NCI-H526 treated with DMSO at 0.1 percent for 48 hours (cell line): ENCODE measurements at regions not wholly inside any gene's neighbourhood (a gene's known extent, or its start where the extent isn't known, plus 50 kb on each side); places are given as distances from the start of the nearest gene placed in this dataset.
"Not testable (repeated sequence)": the region's sequence is repeated elsewhere in the genome, so short reads cannot be mapped to it uniquely, and the experiment has no call there.

Experiments
- DNase-seq: peaks from one replicate; lab custom pipeline; 2025; lab: John Stamatoyannopoulos, UW

DNA sequence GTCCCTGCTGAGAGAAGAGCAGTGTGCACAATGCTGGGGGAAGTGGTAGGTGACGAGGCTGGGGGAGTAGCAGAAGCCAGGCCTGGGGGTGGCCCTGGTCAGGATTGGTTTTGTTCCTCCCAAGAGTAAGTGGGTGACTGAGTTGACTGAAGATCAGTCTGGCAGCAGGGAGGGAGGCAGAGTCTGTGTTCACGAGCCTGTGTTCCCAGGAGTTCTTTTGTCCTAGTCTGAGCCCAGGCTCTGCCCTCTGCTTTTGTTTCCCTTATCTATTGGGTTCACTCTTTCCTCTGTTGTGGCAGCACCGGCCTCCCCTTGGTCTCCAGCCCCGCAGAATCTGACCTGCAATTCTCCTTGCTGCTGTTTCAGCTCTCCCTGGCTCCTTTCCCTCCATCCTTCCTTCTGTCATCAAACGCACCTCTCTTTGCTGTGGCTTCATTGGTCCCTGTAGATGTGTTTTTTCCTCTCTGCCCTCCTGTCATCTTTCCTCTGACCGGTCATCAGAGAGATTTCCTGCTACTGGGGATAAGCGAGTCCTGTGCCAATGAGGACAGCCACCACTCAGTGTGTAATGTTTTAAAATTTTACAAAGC is 607.4 kb downstream of the KIF4B start:
- no peak for DNase-seq

DNA sequence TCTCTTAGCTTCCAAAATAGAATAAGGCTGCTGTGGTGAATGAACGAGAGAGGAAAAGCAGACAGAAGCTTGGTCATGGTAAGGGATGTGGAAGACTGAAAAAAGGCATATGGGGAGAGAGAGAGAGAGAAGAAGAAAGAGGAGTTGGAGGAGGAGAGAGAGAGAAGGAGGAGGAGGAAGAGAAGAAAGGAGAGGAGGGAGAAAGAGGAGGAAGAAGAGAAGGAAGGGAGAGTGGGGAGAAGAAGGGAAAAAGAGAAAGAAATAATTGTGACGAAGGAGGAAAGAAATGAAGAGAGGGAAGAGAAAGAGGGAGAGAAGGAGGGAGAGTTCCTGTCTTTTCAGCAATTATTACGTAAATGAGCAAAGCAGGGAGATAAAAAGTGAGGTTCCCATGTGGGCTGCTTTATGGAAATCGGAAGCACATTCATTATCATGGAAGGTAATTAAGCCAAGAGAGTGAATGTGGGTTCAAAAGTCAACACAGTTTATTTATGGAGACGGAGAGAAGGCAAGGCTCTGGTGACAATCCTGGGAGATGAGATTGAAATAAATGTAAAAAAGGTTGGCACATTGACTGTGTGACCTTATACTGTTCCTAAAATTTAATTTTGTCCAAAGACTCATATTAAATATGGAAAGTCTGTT is 611.2 kb downstream of the KIF4B start:
- DNase-seq = no peak

DNA sequence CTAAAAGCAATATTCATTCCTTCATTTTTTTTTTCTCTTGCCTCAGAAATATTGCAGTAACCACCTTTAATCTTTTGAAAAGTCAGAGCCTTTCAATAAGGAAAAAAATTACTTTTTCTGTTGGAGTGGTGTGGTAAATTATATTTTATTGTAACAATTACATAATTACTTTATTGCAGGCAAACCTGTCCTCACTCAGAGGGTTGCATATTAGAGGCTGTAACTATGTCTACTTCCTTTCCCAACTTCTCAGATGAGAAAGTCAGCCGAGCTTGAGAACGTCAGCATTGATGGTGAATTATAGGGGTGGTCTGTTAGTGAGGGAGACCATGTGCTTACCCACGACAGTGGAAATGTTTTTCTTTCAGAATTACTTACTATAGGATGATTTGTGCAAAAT is 611.8 kb downstream of the KIF4B start:
- no peak for DNase-seq

DNA sequence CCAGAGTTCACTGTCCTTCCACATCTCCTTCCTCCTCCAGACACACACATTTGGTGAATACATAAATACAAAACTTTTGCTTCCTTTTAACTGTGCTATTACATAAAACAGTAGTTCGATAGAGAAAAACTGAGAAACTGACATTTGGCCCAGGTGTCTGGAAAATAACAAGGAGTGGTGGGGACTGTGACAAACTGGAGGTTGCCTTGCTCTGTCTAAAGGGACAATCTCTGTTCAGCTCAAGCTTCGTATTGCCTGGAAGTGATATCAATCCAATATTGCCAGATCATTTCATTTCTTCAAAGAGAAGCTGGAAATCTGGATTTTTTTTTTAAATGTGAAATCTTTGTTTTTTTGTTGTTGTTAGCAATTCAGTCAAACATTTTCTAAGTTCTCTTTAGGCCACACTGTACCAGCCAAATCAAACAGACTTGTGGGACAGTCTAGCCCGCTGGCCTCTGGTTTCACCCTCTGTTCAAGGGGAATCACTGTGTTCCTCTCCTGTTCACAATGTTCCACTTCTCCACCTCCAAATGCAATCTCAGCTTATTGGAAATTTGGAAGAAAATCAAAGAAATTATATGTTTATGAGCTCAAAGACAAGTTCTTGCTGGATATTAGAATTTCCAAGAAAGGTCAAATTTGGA is 612.5 kb downstream of the KIF4B start:
- no peak for DNase-seq

DNA sequence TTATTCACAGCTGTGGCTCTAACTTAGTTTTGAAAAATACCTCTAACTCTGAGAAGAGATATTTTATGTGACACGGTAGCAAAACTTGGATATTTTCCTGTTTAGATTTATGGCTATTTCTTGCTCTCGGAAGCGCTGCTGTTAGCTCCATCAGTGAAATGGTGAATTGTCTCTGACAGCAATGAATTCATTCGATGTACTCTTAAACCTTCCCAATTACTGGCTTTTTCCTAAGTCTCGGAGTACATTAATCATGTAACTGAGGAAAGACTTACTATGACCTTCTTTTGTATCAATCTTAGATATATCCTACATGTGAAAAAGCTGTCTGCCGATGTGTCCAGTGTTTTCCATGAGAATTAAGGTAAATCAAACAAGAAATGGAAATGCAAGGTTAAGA is 613.0 kb downstream of the KIF4B start:
- DNase-seq = no peak

DNA sequence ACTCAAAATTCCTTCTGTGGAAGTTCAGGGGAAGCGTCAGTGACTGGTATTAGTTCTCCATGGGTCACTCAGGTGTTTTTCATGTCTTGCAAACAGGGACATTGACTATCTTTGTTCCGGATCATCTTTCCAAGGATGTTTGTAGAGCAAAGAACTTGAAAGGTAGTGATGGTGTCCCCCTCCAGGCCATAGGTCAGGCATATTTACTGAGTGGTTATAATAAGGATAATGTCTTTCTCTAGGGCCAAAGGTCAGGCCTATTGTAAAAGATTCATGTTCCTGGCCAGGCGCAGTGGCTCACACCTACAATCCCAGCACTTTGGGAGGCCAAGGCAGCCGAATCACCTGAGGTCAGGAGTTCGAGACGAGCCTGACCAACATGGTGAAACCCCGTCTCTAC is 614.8 kb downstream of the KIF4B start:
- no peak for DNase-seq

DNA sequence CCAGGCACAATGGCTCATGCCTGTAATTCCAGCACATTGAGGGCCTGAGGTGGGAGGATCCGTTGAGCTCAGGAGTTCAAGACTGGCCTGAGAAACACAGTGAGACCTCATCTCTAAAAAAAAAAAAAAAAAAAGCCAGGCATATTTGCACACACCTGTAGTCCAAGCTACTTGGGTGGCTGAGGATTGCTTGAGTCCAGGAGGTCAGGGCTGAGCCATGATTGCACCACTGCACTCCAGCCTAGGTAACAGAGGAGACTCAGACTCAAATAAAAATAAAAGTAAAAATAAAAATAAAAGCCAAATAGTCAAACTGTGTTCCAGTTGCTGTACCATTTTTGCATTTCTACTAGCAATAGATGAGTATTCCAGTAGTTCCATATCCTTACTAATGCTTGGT is 616.0 kb downstream of the KIF4B start:
- DNase-seq = no peak

DNA sequence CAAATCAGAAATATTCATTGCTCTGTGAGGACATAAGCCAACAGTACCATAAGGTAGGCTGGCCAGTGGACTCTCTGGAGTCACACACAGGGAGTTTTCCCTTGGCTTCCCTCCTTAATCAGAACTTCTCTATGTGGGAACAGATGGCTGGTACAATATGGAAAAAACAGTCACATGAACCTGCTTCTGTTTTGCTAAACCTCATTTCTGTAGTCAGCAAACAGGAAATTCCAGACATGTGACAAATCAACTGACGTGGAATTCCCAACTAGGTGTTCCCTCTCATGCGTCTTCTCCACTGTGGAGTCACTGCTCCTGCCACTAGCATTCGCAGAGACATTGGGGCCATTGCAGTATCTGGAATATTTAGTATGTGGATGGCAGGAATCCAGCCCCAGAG is 617.6 kb downstream of the KIF4B start:
- no peak for DNase-seq

DNA sequence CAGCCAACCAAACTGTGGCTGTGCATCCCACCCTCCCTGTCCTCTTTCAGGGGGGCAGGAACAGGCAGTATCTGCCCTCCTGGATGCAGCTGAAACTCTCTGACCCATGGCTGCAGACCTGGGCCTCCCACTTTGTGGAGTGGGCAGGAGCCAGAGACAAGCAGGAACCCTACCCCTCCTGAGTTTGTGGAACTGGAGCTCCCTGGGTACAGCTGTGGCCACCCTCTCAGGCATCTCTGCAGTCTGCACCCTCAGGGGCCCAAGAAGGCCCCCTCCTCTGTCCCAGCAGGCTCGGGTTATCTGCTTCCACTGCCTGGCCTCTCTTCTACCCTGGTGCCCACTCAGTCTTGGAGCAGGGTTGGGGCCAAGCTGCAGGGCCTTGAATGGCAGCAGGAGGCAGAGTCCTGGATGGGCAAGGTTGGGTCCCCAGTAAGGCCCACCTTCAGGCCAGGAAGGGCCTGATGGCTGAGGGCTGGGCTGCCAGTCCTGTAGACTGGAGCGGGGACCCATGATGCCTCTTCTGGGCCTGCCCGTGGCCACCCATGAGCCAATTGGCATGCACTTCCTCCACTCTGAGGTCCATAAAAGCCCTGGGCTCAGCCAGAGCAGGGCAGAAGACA is 619.9 kb downstream of the KIF4B start:
- no peak for DNase-seq

DNA sequence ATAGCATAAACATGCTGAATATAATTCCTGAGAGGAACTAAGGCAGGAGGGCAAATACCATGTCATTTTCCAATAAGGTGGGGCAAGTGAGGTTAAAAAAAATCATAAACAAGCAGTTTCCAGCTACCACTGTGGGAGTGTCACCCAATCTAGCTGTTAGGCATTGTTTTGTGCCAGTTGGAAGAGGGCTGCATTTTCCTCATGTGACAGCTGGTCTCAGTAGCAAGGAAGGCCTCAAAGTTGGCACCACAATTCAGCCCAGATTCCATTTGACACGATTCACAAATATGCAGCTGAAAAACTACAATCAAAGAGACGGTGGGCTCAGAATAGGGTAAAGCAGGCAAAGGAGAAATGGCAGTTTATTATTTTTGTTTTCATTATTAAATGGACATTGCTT is 636.1 kb downstream of the KIF4B start:
- no peak for DNase-seq

DNA sequence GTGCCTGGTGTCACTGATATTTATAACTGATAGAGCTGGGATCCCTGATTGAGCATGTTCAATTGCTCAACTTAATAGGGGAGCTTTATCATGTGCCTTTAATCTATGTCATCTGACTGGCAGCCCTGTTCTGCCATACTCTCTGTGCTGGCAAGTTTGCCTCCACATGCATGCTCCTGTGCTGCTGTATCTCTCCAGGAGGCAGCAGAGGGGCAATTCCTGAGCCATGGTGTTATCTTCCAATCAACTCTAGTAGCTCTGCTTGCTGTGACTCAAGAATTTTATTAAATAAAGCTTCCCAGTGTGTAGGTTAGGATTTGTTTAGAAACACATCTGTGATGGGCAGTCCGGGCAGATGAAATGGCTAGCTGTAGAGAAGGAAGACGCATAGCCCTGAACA is 642.0 kb downstream of the KIF4B start:
- no peak for DNase-seq

DNA sequence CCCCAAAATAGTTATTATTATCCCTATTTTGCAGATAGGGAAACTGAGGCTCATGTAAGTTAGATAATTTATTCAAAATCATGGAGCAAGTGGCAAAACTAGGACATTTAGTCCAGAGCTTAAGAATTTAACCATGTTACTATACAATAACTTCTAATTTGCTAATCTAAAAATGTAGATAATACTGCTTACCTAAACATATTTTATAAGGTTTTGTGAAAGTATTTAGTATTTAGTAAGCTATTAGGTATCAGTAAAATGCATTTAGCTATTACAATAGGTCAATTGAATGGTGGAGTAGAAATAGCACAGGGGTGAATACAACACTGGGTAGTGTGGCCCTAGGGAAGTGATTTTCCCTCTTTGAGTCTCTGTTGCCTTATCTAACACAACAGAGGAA is 648.3 kb downstream of the KIF4B start:
- no peak for DNase-seq

DNA sequence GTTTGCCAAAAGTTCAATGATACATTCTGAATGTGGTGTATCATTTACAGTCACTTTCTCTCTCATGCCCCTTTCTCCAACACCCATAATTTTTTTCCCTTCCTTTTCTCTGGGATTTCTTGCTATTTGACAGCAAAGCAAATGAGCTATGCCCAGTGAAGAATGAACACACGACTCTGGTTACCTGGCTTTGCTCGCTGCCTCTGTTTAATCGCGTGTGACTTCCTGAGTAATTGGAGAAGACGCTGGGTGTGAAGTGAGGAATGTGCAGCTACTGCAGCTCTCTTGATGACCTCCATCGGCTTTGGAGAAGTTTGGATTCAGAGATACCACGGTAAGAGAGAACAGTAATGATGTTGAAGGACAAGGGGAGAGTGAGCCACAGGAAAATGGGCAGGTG is 651.8 kb downstream of the KIF4B start:
- no peak for DNase-seq

DNA sequence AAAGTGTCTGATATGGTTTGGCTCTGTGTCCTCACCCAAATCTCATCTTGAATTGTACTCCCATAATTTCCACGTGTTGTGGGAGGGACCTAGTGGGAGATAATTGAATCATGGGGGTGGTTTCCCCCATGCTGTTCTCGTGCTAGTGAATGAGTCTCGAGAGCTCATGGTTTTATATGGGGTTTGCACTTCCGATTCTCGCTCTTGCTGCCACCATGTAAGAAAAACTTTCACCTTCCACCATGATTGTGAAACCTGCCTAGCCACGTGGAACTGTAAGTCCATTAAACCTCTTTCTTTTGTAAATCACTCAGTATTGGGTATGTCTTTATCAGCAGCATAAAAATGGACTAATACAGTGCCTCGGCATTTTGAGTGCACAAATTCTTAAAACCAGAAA is 655.0 kb upstream of the SGCD start:
- not testable (repeated sequence) for DNase-seq

DNA sequence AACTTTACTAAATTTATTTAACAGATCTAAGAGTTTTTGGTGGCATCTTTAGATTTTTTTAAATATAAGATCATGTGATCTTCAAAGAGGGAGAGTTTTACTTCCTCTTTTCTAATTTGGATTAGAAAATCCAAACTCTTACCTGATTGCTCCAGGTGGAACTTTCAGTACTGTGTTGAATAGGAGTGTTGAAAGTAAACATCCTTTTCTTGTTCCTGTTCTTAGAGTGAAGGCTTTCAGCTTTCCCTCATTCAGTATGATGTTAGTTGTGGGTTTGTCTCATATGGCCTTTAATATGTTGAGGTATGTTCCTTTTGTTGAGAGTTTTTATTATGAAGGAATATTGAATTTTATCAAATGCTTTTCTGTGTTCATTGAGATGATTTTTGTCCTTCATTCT is 650.0 kb upstream of the SGCD start:
- DNase-seq = no peak

DNA sequence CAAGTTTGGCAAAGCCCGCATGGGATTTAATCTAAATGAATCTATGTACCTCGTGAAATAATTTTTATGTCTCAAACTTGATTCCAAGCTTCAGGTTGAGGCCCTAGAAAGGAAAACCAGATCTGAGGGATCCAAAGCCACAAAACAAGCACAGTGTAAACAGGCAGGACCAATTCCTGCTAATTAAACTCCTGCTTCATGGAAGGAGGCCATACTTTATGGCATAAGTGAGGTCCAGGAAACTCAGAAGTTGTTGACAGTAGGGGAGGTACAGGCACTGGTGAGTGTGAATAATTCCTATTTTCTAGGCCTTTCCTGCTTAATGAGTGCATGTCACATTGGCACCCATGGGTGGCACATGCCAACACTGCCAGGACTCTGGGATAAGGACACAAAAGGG is 648.6 kb upstream of the SGCD start:
- DNase-seq = no peak

DNA sequence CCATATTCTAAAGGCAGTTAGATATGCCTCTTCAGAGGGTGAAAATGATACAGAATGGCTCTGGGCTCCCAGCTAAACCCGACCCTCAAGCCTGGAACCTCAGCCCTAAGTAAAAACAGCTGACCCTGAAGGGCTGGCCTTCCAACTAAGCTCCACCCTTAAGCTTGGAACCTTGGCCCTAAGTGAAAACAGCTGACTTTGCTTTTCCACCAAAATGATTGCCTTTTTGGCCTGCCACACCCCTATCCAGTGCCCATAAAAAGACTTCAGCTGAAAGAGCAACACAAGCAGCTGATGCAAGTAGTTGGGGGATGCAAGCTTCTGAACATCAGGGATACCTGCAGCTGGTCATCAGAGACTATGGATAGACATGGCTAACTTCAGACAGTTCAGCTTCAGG is 647.4 kb upstream of the SGCD start:
- no peak for DNase-seq

DNA sequence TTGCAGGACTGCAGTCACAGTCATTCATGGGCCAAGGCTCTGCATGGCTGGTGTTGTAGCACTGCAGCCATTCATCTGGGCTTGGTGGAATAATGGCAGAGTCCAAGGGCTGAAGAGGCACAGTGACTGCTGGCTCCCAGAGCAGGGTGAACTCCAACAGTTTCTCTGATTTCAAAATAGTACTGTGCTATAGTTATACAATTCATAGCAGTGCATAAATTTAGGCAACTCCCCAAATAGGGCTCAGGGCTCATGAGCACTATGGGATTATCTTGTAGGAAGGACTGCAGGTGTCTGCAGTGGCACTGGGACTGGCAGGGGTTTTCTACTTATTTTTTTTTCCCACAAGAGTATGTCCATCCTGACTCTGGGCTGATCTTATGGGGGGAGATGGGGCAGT is 642.5 kb upstream of the SGCD start:
- no peak for DNase-seq

DNA sequence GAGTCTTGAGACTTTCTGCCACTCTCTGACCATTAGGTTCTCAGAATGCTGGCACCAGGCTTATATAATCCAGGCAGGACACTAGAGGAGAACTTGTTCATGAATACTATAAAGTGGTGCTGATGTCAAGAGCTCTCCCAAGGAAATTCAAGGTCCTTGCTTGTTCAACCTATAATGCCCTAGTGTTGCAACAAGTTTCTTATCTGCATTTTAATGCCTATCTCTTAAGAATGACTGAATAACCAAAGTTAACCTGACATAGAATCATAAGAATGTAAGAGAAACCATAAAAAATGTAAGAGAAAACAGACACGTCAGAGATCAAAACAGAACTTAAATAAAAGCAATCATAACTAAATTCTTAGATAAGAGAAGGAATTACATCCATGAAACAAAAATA is 640.8 kb upstream of the SGCD start:
- no peak for DNase-seq

DNA sequence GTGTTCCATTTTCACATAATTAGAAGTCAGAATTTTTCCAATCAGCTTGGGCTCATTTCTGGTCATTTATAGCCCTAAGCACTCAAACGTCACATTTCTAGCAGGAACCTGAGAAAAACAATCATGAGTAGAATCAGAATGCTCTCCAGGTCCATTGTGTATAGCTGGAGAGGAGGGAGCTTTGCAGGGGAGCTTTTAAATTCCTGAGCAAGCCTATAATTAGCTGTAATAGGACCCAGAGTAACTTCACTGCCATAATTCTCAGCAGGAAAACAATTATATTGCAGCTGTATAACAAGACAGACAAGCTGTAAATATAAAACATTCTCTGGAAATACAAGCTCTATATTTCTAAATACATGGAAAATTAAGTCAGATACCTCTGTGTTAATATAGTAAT is 637.6 kb upstream of the SGCD start:
- DNase-seq = no peak

DNA sequence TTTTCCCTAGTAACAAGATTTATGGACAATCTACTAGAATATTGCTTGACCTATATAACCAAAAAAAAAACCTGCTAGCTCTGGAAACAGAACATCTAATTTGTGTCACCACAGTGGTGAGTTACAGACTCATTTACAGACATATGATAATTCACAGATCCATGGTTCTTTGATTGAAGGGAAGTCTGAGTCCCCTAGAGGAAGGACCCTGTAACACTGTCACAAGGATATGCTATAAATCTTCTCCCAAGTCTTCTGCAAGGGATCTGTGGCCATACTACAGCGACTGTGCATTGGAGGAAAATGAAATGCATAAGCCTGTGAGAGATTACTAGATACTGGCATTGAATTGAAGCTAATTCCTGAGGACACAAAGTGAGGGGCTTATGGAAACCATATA is 630.6 kb upstream of the SGCD start:
- no peak for DNase-seq

DNA sequence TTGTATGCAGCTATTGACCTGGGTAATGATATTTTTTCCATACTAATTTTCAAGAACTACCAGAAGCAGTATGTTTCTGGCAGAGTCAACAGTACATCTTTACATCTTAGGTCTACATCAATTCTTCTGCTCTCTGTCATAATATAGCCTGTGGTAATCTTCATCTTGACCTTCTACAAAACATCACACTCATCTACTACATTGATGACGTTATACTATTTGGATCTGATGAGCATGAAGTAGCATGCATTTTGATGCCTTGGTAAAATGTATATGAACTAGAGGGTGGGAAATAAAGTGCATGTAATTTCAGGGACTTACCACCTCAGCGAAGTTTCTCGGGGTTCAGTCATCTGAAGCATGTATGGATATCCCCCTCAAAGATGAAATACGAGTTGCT is 629.7 kb upstream of the SGCD start:
- DNase-seq = no peak

DNA sequence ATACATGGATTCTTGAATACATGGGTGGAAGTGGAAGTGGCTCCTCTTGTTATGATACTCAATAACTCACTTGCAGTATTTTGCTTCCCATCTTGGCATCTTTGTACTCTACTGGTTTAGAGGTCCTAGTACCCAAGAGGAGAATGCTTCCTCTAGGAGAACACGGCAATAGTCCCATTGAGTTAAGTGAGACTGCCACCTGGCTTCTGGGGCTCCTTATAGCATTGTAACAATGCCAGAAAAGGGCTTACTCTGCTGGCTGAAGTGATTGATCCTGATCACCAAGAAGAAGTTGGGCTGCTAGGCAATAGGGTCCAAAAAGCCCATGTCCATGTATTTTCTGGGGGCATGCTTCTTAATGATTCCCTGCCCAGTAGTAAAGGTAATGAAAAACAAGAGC is 627.6 kb upstream of the SGCD start:
- DNase-seq = no peak

DNA sequence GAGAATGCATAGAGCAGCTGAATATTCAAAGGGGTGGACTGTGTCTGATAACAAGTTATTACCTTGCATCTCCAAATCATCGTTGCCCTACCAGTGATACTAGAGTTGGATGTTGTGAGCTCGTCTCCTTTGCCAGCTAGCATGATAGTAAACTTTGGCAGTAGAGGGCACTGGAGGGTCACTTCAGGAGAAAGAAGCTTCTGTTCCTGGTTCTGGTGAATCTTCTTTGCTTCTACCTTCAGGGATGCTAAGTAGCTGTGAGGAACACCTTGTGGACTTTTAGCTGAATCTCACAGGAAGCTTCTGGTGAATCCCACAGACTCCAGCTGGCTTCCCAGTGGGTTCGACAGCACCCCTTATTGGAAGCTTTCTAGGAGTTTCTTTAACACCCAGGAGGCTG is 626.6 kb upstream of the SGCD start:
- no peak for DNase-seq
